ENCODE measurements at regions not wholly inside any gene's neighbourhood (a gene's known extent, or its start where the extent isn't known, plus 50 kb on each side); places are given as distances from the start of the nearest gene placed in this dataset.

DNA sequence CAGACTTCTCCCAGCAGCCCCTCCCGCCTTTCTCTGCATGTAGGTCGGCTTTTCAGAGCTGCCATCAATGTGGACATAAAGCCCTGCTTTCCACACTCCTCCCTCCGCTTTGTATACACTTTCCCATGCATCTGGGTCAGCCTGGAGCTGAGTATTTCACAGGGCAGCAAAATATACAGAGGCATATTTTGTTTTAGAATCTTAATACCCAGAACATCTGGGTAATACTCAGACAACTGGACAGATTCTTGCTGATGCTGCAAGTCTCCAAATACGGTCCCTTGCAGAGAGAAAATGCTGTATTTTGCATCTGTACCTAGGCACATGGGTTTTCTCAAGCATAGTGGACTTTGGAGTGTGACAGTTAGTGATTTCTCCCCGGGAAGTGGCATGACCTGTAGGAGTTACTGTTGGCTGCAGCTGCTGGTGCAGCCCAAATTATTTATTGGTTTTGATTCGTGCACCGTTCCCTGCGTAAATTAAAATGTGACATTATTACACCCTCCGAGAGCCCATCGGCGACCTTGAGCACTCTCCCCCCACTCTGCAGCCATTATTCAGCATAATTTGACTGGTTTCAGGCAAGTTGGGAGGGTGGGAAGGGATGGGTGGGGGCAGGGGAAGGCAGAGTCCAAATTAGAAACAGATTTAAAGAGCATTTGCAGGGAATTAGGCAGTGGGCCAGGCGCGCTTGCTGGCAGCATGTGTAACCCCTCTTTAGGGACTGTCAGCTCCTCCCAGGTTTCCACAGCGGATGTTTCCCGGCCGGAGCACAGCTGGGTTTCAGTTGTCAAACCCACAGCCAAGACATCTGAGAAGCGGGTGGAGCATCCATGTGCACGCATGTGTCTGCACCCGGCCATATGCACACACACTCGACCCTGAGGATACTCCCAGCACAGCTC lies 100.8 kb downstream of the CPN2 start:
- Histone ChIP-seq H3K36me3 (replicated peaks; ENCODE audit: control insufficient read depth, insufficient read depth, low read length) (no peaks in the 10 kb centered on the region), H3K4me3 (ENCODE audit: insufficient read depth, low read depth, low read length) (no peak overlapping the region), H3K27me3 (ENCODE audit: control insufficient read depth, insufficient read depth, low read length) (no peaks in the 10 kb centered on the region)
- DNase-seq = peak; percentile 20

DNA sequence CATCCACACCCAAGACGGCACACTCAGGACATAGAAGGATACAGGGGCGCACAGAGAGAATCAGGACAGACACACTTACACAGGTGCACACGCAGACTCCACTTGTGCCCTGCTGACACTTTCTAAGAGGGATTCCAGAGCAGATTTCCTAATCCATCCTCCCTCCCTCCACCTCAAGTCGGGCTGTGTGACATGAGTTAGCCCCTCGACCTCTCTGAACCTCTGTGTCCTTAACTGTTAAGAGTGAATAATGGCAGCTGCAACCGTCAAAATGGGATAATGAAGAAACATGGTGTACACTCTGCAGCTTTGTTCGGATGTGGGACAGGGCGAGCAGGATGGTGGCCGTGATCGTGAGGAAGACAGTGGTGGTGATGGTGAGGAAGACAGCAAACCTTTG lies 100.1 kb downstream of the CPN2 start:
- no peak overlapping the region for H3K4me3 ChIP-seq (ENCODE audit: insufficient read depth, low read depth, low read length)
- H3K27me3 ChIP-seq (ENCODE audit: control insufficient read depth, insufficient read depth, low read length) = no peaks in the 10 kb centered on the region
- H3K36me3 ChIP-seq (replicated peaks; ENCODE audit: control insufficient read depth, insufficient read depth, low read length) = no peaks in the 10 kb centered on the region
- DNase-seq = no peak

DNA sequence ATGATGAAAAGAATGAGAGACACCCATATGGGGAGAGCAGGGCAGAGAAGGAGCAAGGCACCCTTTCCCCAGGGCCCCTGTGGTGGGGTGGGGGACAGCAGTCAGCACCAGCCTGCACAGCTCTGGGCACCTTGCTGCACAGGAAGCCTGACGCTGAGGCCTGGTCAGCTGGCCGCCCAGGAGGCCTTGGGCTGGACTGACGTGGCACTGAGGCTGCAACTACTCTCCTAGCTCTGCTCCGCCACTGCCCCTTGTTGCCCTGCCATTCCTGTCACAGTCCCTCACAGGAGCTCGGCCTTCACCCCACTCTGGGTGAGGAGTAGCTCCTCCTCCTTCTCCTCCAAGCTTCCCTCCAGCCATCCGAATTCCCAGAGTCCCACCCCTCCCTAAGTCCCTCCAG lies 99.7 kb downstream of the CPN2 start:
- DNase-seq = no peak
- no peaks in the 10 kb centered on the region for H3K36me3 ChIP-seq (replicated peaks; ENCODE audit: control insufficient read depth, insufficient read depth, low read length)
- no peaks in the 10 kb centered on the region for H3K27me3 ChIP-seq (ENCODE audit: control insufficient read depth, insufficient read depth, low read length)
- H3K4me3 ChIP-seq (ENCODE audit: insufficient read depth, low read depth, low read length) = no peak overlapping the region

DNA sequence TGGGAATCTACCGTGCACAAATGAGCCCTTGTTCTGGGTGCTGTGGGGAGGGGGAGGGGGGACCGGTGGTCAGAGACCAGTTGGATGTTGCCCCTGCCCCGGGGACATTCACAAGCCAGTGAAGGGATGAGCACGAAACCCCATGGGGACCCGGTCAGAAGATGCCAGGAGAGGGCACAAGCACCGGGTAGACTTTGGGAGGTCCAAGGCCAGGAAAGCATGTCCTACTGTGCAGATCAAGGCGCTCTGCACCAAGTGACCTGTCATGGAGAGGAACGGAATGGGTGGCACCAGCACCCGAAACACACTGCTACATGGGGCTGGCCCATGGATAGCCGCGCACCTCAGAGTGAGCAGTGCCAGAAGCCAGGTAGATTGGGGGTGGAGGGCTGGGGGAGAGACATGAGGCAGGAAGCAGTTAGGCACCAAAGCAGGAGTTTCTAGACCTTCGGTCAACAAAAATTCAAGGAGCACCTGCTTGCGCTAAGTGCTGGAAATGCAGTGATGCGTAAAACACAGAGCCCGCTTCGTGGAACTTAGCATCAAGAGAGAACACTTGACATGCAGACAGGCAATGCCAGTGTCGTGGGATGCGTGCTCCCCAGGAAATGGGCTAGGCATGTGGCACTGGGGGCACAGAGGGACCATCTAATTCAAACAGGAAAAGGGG lies 99.1 kb downstream of the CPN2 start:
- no peak for DNase-seq
- Histone ChIP-seq H3K36me3 (replicated peaks; ENCODE audit: control insufficient read depth, insufficient read depth, low read length) (no peaks in the 10 kb centered on the region), H3K4me3 (ENCODE audit: insufficient read depth, low read depth, low read length) (no peak overlapping the region), H3K27me3 (ENCODE audit: control insufficient read depth, insufficient read depth, low read length) (no peaks in the 10 kb centered on the region)

DNA sequence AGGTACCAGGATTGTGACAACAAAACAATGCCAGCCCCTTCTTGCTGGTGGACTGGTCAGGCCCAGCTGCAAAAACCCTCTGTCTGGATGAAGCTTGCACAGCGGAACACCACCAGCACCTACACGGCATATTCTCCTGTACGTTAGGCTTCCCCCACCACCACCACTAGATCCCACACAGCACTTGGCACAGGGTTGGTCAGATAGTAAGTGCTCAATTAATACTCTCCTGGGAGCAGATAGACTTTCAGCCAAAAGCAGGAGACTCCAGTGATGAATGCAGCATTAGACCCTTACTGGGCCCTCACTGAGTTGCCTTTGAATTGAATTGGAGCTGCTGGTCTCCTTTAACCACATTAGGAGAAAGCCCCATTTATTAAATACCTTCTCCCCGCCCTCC lies 97.9 kb downstream of the CPN2 start:
- DNase-seq = no peak

DNA sequence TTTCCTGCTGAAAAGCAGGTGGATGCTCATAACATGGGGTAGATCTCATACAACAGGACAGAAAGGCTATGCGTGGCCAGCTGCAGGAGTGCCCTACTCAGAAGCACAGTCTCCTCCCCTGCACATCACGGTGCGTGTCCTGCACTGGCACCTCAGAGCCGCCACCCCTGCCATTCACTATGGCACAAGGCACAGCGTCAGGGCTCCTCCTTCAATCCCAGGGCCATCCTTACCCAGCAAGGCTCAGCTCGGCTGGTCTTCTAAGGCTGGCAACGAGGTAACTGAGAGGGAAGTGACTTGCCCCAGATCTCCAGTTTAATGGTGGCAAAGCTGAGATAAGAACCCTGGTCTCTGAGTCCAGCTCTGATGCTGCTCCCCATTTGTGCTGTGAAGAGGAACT lies 97.1 kb downstream of the CPN2 start:
- no peaks in the 10 kb centered on the region for H3K27me3 ChIP-seq (ENCODE audit: control insufficient read depth, insufficient read depth, low read length)
- DNase-seq = no peak
- H3K4me3 ChIP-seq (ENCODE audit: insufficient read depth, low read depth, low read length) = no peak overlapping the region
- no peaks in the 10 kb centered on the region for H3K36me3 ChIP-seq (replicated peaks; ENCODE audit: control insufficient read depth, insufficient read depth, low read length)

More for the DNA sequence above, 97.9 kb downstream of the CPN2 start:
- Histone ChIP-seq H3K27me3 (ENCODE audit: control insufficient read depth, insufficient read depth, low read length) (no peaks in the 10 kb centered on the region), H3K4me3 (ENCODE audit: insufficient read depth, low read depth, low read length) (no peak overlapping the region), H3K36me3 (replicated peaks; ENCODE audit: control insufficient read depth, insufficient read depth, low read length) (no peaks in the 10 kb centered on the region)

DNA sequence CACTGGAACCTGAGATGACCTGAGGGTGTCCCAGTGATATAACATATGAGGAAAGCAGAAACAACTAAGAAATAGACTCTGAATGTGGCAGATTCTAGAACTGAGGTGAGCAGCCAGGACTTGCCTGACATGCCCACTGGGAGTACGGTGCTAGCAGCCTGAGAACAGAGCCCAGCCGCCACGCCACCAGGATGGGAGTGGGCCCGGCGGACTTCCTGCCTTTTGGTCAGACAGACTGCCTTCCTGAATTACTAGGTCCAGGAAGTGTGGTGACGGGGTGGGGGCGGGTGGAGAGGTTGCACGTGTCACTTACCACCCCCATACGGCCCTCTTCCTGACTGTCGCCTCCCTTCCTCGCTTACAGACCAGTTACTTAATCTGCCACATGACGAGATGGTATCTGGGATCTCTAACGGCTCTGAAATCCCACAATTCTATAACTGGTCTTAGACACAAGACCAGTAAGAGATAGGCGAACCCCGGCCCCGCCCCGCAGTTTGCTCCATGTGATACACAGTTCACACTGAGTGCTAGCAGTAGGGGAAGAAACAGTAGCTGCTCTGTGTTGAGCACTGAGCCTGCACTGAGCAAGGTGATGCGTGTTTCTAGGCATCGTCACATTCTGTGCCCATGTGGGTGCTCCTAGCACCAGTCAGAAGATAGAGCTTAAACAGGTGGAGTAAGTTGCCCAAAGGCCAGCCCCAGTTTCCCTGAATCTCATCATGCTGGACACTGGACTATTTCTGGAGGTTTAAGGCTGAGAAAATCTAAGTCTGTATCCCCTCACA lies 95.7 kb downstream of the CPN2 start:
- peak; percentile 41 for DNase-seq
- H3K27me3 ChIP-seq (ENCODE audit: control insufficient read depth, insufficient read depth, low read length) = no peaks in the 10 kb centered on the region
- no peak overlapping the region for H3K4me3 ChIP-seq (ENCODE audit: insufficient read depth, low read depth, low read length)
- H3K36me3 ChIP-seq (replicated peaks; ENCODE audit: control insufficient read depth, insufficient read depth, low read length) = no peaks in the 10 kb centered on the region

DNA sequence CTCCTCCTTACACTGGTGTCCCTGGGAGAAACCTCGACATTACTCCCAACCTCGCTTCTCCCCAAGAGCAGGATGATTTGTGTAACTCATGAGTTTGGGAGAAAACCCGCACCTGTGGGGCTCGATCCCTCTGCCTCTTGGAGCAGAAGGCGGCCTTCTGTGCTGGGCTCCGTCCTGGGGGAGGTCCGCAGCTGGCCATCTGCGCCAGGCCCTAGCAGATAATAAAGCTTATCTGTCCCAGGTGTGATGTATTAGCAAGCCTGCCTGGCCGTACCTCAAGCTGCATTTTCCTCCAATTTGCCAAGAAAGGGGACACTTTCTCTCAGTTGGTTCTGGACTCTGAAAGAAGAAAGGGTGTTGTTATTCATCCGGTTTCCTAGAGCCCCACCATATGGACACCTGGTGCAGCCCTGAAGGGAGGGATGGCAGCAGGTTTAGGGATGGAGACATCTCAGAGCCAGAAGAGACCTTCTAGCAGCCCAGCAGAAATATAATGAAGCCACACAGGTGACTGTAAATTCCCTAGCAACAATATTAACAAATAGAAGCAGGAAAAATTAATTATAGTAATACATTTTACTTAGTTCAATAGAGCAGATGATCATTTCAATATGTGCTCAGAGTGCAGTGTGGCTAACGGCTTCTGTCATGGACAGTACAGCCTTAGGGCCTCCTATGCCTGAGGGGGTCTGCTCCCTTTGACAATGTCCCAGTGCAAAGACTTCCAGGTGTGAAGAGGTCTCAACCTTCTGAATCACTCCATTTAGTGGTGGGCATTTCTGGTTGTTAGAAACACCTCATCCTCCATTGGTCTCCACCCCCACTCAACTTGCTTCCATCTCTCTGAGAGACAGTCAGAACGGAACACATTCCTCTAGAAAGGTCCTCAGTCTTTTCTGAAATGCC lies 94.8 kb downstream of the CPN2 start:
- DNase-seq = peak; percentile 35

DNA sequence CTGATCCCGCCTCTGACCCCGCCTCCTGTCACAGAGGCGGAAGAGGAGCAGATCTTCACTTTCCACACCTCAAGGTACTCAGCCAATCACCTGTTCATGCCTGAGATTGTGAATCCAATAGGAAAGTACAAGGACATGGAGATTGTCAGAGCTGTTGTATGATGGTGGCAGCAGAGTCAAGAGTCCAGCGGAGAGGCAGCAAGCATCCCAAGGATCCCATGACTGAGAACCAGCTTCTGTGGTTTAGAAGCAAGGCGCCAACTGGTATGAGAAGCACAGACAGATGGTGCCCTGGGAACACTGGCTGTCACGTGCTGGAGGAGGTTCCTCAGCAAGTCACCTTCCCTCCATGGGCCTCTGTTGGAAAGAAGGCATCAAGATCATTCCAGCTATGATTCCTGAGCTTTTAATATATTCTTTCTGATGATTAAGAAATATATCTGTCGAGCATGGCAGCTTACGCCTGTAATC lies 93.9 kb downstream of the CPN2 start:
- H3K36me3 ChIP-seq (replicated peaks; ENCODE audit: control insufficient read depth, insufficient read depth, low read length) = no peaks in the 10 kb centered on the region
- no peak overlapping the region for H3K4me3 ChIP-seq (ENCODE audit: insufficient read depth, low read depth, low read length)
- peak; percentile 30 for DNase-seq
- no peaks in the 10 kb centered on the region for H3K27me3 ChIP-seq (ENCODE audit: control insufficient read depth, insufficient read depth, low read length)

More for the DNA sequence above, 94.8 kb downstream of the CPN2 start:
- Histone ChIP-seq H3K27me3 (ENCODE audit: control insufficient read depth, insufficient read depth, low read length) (no peaks in the 10 kb centered on the region), H3K4me3 (ENCODE audit: insufficient read depth, low read depth, low read length) (no peak overlapping the region), H3K36me3 (replicated peaks; ENCODE audit: control insufficient read depth, insufficient read depth, low read length) (no peaks in the 10 kb centered on the region)

DNA sequence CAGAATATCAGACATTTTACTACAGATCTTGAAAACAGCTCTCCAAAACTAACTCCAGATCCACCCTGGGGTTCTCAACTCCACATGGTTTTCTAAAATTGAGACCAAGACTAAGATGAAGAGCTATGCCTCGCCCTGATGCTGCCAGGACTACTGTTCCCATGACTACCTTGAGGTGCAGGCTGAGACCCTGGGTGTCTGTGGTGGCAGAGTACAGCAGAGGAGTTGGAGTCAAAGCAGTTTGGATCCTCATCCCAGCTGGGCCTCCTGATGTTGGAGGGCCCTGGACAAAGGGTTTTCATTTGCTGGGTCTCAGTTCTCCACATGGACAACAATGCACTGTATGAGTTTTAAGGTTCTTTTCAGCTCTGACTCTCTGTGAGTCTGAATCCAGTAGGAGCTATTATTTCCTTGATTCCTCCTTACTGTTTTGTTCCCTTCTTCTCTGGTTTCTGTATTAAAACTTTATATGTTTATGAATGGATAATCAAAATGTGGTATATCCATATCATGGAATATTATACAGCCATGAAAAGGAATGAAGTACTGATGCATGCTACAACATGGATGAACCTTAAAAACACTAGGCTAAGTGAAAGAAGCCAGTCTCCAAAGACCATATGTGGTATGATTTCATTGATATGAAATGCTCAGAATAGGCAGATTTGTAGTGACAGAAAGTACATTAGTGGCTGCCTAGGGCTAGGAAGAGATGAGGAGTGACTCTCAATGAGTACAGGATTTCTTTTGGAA lies 93.0 kb downstream of the CPN2 start:
- DNase-seq = no peak
- H3K36me3 ChIP-seq (replicated peaks; ENCODE audit: control insufficient read depth, insufficient read depth, low read length) = no peaks in the 10 kb centered on the region
- no peaks in the 10 kb centered on the region for H3K27me3 ChIP-seq (ENCODE audit: control insufficient read depth, insufficient read depth, low read length)
- no peak overlapping the region for H3K4me3 ChIP-seq (ENCODE audit: insufficient read depth, low read depth, low read length)

DNA sequence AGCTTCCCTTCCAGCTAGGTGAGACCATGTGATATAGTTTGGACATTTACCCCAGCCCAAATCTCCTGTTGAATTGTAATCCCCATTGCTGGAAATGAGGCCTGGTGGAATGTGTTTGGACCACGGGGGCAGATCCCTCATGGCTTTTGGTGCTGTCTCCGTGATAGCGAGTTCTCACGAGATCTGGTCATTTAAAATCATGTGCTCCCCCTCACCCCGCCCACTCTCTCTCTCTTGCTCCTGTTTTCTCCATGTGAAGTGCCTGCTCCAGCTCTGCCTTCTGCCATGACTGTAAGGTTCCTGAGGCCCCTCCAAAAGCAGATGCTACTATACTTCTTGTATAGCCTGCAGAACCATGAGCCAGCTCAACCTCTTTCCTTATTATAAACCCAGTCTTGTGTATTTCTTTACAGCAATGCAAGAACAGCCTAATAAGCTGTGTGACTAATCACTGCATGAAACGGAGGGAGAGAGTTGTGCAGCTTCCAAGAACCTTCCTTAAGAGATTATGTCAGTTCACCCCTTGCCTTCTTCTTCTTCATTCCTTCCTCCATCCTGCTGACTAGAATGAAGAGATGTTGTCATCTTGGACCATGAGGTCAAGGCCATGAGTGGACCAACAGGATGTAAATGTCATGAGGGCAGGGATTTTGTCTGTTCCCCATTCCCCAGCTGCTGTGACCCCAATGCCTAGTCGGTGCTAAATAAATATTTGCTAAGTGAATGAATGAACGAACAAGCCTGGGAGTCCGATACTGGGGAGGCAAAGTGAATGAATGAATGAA lies 91.0 kb downstream of the CPN2 start:
- H3K27me3 ChIP-seq (ENCODE audit: control insufficient read depth, insufficient read depth, low read length) = no peaks in the 10 kb centered on the region
- no peaks in the 10 kb centered on the region for H3K36me3 ChIP-seq (replicated peaks; ENCODE audit: control insufficient read depth, insufficient read depth, low read length)
- no peak for DNase-seq
- H3K4me3 ChIP-seq (ENCODE audit: insufficient read depth, low read depth, low read length) = no peak overlapping the region

DNA sequence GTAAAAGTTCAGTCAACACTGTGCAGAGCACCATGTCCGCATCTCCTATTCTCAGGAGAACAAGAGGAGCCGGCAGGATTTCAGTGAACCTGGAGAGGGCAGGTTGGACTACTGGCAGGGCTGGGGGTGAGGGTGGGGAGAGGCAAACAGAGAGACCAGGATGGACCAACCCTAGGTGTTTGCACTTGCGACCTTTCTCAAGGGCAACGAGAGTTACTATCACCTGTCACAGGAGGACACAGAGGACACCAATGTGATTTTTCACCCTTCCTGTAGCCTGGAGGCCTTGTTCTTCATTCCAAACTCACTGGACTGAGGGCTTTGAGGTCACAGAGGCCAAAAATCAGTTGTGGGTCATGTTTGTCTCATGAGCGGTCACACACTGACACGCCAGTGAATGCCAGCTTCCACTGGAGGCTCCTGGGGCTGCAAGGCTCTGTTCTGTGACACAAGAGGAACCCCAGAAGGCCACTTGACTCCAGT lies 89.5 kb downstream of the CPN2 start:
- Histone ChIP-seq H3K4me3 (ENCODE audit: insufficient read depth, low read depth, low read length) (no peak overlapping the region), H3K27me3 (ENCODE audit: control insufficient read depth, insufficient read depth, low read length) (no peaks in the 10 kb centered on the region), H3K36me3 (replicated peaks; ENCODE audit: control insufficient read depth, insufficient read depth, low read length) (no peaks in the 10 kb centered on the region)
- DNase-seq = peak; percentile 16

Measured in H7 (cell line).